ENCODE measurements at regions not wholly inside any gene's neighbourhood (a gene's known extent, or its start where the extent isn't known, plus 50 kb on each side); places are given as distances from the start of the nearest gene placed in this dataset.
A peak's percentile ranks its signal among the peaks of the same experiment; 100 is the strongest.

DNA sequence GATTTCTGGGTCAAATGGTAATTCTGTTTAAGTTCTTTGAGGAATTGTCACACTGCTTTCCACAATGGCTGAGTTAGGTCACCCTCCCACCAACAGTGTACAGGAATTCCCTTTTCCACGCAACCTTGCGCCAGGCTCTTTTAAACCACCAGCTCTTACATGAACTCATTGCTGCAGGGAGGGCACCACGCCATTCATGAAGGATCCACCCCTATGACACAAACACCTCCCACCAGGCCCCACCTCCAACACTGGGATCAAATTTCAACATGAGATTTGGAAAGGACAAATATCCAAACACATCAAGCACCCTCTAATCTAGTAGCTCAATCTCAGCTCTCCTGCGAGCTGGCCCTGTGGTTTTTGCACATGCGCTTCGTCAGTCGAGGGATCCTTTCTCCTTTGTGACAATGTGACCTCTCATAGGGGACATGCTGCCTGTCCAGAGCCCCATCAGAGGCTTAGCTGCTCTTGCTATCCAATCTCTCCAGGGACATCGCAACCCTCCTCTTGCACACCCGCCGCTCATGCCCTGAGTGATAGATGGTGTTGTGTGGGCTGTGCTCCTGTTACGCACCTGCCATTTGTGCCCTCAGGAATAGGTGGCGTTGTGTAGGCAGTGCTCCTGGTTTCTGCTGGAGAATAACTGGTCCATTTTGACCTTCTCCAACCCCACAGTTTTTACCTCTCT lies 328.0 kb downstream of the UQCRFS1 start:
- no peak for DNase-seq (ENCODE audit: low read depth in 2 of 2)

DNA sequence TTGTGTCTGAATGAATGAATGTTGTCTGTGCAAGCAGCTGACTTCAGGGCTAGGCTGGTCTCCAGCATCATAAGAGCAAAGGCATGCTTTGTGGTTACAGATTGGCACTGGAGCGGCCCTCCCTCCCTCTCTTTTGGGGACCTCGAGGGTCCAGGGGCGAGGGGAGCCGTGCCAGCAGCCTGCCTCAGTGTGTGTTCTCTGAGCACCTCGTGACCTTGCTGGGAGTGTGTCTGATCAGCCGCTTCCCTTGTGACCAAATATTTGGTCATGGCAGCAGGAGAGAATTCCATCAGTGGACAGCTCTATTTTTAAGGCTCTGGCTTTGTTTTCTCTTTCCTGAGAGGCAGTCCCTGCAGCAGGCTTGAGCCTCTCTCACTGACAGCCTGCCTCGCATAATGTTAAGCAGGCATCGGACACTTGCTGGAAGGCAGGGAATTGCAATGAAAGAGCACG lies 329.7 kb downstream of the UQCRFS1 start:
- DNase-seq (ENCODE audit: low read depth in 2 of 2), result no peak

DNA sequence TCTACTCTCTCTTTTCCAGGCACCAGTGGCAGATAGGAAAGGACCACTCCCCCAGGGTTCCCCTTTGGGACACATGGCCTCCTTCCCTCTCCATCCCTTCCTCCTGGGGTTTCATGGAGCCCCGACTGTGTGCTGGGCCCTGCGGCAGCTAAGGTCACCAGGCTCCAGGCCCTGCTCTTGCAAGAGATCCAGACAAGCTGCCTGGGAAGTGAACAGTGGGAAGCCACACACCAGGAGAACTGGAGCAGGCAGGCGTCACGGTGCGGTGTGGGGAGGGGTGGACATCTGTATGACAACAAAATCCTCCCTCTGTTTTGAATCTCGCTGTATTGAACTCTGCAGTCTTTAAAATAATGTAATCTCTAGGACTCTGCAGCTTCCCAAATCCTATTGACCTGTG lies 330.1 kb downstream of the UQCRFS1 start:
- no peak for DNase-seq (ENCODE audit: low read depth in 2 of 2)

DNA sequence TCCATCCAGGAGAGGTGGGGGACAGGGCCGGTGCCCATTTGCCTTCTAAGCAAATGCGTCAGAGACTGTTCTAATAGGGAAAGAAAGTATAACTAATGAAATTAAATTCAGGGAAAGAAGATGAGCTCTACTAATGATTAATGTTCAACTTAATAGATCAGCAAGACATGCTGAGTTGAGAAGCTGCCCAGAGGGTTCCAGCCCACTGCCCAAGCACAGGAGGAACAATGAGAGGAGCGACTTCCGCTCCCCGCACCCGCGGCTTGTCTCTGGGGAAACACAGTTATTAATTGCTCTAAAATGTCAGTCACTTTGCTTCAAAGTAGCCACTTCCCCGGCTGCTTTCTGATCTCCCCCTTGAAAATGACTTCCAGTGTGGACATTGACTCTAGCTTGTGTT lies 331.3 kb downstream of the UQCRFS1 start:
- no peak for DNase-seq (ENCODE audit: low read depth in 2 of 2)

DNA sequence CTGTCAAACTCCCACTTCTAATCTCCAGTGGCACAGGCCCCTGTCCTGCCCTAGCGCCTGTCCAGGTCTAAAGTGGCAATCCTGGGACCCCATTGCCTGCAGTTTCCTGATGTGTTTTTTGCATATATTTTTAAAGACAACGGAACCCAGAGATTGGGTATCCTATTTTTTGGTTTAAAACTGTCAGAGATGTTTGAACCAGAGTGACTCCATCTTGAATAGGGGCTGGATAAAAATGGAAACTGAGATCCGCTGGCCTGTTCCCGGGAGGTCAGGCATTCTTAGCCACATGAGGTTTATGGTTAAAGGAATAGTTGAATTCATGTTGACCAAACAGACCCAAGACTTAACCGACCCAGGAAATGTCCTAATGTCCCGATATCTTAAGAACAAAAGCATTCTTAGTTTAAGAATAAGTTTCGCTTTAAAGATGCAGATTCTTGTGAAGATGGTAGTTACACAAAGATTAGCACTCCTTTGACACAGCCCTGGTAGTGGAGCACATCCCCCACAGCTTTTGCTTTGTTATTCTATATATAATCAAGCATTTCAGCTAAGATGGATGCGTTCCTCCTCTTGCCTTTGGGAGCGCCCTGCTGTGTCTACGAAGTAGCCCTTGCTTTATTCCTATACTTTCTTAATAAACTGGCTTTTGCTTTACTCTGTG lies 332.1 kb downstream of the UQCRFS1 start:
- no peak for DNase-seq (ENCODE audit: low read depth in 2 of 2)

DNA sequence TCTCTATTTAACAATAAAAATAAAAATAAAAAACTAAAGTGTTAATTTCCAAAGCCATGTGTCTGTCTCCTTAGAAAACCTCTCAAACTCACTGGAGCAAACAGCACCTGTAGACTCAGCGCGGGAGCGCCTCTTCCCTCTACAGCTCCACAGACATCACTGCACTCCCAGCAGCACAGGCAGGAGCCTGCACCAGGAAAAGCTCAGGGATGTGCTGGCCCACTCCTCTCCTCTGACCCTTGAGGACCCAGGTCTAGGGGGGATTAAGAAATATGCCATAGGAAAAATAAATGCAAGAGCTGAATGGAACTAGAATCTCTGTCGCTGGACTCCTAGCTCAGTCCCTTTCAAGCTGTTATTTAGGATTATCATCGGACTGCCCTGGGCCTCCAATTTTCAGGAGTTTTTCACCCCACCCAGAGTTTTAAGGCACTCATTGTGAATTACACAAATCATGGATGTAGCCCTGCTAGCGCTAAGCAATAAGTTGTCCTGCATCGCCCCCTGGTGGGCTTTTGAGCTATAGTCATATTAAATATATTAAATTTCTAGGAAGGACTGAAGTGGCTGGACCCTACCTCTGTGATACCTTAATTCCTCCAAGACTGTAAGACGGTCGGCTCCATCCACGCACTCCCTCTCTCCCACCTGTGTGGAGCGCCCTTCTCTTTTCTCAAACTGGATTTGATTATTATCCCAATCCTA lies 333.9 kb downstream of the UQCRFS1 start:
- DNase-seq (ENCODE audit: low read depth in 2 of 2), result peak; percentile 13 to 51

DNA sequence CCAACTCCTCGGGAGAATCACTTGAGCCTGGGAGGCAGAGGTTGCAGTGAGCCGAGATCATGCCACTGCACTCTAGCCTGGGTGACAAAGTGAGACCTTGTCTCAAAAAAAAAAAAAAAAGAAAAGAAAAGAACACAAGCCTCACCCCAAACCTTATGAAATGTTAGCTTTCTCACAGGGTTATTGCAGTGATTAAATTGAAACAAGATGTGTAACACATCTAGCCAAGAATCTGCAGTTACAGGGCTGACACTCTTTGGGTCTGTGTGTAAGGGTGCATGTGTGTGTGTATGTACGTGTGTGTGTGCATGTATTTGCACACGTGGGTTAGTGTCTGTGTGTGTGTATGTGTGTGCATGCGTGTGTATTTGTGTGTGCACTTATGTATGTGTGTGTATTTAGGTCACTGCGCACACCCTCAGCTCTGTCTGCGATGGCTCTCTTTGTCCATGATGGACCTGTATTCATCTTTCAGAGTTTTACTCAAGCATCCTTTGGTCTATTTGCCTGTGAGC lies 336.3 kb downstream of the UQCRFS1 start:
- DNase-seq (ENCODE audit: low read depth in 2 of 2), result no peak

DNA sequence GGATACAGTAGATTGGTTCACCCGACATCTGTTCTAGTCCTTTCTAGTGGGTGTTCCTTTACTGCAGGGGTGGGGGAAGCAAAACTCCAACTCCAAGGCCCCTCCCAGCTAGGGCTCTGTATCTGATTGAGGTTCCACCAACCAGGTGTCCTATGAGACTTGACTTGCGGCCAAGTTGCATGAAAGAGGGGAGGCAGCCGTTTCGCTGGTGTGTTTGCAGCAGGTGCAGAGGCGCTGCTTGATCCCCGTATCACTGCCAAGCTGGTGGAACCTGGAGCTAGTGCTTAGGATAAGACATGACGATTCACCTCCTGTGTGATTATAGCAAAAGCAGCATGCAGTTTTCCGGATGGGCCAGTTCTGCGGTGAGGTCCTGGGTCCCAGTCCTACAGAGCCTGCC lies 338.2 kb downstream of the UQCRFS1 start:
- DNase-seq (ENCODE audit: low read depth in 2 of 2), result no peak

DNA sequence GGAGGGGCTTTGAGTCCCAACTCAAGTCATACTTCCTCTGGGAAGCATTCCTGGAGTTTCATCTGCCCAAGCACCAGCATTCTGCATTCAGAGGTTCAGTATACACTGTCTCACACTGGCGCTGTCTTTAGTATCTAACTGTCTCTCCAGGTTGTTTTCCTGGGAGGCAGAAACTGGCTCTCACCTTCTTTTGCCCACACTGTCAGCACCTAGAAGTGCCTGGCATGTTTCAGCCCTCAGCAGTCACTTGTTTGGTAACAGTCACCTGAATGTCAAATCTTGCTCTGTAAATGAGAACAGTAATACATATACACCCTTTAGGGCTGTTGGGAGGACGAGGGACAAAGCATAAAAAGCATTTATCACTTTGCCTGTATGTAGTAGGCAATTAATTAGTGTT lies 339.6 kb downstream of the UQCRFS1 start:
- DNase-seq (ENCODE audit: low read depth in 2 of 2), result no peak

DNA sequence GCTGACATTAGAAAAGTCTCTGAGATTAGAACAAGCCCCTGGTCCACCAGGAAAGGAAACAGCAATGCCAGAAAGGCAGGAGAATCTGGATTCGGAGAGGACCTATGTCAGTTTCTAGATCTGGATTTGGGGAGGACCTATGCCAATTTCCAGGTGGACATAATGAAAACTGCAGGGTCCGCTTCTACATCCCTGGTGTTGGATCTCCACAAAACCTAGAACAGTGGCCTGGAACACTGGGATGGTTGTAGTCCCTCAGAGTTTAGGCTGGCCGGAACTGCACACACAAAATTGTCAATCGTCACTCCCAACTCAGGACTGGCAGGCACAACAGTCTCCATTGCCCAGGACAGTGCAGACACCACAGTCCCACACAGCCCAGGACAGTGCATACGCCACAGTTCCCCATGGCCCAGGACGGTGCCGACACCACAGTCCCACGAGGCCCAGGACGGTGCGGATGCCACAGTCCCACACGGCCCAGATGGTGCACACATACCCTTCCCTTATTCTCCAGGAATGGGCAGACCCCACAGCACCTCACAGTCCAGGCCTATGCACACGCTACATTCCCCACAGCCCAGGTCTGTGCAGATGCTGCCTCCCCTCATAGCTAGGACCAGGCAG lies 341.7 kb downstream of the UQCRFS1 start:
- DNase-seq (ENCODE audit: low read depth in 2 of 2), result no peak

DNA sequence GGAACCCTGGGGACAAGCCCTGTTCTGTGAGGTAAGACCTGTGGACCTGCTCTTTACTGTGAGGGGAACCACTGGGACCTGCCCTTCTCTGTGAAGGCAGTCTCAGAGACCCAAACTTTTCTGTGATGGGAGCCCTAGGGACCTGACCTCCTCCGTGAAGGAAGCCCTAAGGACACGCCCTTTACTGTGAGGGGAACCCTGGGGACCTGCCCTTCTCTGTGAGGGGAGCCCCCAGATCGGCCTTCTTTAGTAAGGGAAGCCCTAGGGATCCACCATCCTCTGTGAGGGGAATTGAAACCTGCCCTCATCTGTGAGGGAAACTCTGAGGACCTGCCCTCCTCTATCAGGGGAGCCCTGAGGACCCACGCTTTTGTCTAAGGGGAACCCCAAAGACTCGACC lies 343.5 kb downstream of the UQCRFS1 start:
- no peak for DNase-seq (ENCODE audit: low read depth in 2 of 2)

DNA sequence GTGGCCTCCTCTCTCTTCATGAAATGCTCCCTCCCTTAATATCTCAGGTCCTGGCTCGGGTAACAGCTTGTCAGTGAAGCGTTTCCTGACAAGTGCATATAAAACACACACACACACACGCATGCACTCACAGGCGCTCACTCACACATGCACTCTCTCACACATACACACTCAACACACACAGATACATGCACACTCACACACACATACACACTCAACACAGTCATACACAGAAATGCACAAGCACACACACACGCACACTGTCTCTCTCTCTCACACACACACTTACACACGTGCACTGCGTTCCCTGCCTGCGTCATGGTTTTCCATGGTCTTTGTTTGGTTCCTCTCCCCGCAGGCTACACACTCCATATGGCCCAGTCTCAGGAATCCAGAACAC lies 344.1 kb downstream of the UQCRFS1 start:
- no peak for DNase-seq (ENCODE audit: low read depth in 2 of 2)

DNA sequence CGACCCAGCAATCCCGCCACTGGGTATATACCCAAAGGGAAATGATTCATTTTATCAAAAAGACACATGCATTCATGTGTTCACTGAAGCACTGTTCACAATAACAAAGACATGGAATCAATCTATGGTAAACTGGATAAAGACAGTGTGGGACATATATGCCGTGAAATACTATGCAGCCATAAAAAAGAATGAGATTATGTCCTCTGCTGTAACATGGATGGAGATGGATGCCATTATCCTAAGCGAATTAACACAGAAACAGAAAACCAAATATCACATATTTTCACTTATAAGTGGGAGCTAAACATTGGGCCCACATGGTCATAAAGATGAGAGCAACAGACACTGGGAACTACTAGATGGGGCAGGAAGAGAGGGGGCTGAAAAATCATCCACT lies 345.0 kb downstream of the UQCRFS1 start:
- no peak for DNase-seq (ENCODE audit: low read depth in 2 of 2)

DNA sequence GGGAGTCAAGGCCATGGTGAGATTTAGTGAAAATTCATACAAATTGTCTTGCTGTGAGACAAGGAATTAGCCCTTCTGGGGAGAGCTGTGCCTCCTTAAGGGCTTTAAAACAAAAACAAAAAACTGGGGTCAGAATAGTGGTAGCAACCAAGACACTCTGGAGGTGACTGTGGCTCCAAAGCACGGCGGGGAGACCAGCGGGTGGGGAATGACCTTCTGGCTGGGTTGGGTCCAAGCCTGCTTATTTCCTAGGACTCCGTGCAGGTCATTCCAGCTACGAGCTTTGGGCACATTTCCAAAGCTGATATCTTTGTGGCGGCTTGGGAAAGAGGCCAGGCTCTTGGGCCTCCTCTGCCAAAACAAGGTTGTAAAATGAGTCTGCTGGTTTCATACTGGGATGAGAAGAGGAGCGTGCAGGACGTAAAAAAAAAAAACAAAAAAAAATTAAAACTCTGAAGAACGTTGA lies 348.3 kb downstream of the UQCRFS1 start:
- DNase-seq (ENCODE audit: low read depth in 2 of 2), result no peak

DNA sequence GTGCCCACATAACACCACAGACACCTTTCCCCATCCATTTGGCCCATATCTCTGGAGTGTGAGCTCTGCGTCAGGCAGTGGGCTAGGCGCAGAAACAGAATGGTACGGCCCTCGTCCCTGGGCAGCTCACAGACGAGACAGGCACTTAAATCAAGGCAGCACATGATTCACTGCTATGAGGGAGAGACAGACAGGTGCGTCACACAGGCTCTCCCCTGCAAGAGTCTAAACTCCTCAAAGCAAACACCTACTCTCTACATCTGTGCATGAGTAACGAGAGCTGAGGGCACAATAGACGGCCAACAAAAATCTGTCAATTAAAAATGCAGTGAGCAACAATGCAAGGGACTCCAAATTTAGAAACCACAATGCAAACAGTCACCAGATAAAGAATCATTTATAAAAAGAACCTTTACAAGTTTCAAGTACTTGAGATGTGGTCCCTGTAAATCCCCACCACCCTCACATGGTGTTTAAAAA lies 348.9 kb downstream of the UQCRFS1 start:
- no peak for DNase-seq (ENCODE audit: low read depth in 2 of 2)

DNA sequence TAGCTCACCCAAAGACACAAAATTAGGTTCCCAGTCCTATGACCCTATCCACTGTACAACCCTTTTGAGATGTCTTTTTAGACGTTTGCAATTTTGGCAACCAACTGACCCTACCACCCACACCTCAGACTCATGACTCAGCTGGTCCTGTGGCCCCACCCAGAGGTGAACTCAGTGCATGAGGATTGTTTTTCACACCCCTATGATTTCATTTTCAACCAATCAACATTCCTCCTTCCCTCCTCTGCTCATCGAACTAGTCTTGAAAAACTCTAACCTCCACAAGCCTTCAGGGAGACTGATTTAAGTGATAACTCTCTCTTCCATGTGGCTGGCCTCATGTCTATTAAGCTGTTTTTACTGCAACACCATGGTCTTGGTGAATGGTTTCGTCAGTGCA lies 350.7 kb downstream of the UQCRFS1 start:
- no peak for DNase-seq (ENCODE audit: low read depth in 2 of 2)

DNA sequence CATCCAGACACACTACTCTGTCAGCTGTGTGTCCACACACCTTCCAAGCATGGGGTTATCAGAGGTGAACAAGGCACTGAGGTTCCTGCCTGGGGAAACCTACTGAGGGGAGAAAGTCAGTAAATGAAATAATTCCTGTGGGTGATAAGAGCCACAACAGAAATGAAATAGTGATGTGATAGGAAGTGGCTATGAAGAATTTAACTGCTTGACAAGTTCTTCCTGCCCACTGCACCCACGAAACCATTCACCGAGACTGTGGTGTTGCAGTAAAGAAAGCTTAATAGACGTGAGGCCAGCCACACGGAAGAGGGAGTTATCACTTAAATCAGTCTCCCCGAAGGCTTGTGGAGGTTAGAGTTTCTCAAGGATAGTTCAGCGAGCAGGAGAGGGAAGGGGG lies 353.1 kb downstream of the UQCRFS1 start:
- DNase-seq (ENCODE audit: low read depth in 2 of 2), result no peak

DNA sequence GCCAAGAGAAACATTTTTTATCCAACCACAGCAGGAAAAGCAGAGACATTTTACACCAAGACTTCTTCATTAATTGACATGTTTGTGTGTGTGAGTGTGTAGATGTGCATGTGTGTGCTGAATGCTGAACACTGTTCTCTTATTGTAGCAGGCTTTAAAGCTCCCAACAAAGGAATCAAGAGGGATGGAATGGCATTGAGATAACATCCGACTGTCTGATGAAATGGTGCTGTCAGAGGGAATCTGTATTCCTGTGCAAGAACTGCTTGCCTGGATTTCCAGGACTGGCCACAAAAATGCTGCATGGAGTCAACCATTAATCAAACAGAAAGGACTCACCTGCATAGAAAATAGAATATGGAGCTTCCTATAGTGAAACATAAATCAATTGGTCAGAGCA lies 354.0 kb downstream of the UQCRFS1 start:
- no peak for DNase-seq (ENCODE audit: low read depth in 2 of 2)

DNA sequence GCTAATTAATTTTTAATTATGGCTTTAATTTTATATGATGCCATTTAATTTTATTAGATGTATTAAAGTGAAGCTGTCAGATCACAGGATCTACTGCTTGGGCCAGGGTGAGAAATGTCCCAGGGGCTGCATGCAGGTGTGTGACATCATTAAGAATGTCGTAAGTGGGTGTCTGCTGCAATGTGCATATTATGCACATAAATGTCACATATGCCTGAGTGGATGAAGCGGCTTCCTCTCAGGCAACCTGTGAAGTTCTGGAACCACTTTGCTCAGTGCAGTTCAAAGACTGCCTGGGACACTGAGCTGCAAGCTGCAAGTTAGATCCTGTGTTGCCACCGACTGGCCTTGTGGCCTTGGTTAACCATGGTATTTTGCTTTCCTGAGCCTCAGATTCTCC lies 355.0 kb downstream of the UQCRFS1 start:
- no peak for DNase-seq (ENCODE audit: low read depth in 2 of 2)

DNA sequence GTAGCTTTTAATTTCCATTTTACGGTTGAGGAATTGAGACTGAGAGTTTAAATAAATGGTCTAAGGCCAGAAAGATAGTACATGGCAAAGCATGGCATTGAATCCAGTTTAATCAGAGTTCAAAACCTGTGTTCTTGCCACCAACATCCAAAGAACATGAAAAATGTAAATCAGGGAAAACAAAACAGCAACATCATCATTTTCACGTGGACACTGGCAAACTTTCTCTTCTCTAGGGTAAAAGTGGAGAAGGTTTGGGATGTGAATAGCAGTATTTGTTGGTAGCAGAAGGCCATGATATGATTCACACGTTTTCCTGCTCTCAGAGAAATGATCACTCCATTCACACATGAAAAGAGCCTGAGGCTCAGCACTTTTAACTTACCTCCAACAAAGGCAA lies 357.7 kb downstream of the UQCRFS1 start:
- no peak for DNase-seq (ENCODE audit: low read depth in 2 of 2)

DNA sequence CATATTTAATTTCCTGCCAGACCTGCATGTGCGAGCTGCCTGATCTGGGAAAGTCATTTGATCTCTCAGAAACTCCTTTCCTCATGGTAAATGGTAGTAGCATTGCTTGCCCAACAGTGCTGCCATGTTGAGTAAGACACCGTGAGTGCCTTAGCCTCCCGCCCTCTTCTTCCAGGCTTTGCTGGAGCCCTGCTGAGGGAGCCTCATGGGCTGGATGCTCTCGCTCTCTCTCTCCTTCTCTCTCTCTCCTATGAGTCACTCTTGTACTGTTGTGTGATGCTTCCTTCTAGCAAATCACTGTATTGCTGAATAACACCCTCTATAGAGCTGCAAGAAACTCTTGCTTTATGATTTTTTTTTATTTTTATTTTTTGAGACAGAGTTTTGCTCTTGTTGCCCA lies 365.5 kb downstream of the UQCRFS1 start:
- no peak for DNase-seq (ENCODE audit: low read depth in 2 of 2)

All from stimulated activated CD4-positive, alpha-beta T cell treated with anti-CD3 and anti-CD28 coated beads, Interleukin-1b, Interleukin-23, amount 100 ng/mL, for 4 hours (primary cell).